Urothelium cell line (cell line): ENCODE measurements at regions not wholly inside any gene's neighbourhood (a gene's known extent, or its start where the extent isn't known, plus 50 kb on each side); places are given as distances from the start of the nearest gene placed in this dataset.
A peak's percentile ranks its signal among the peaks of the same experiment; 100 is the strongest.
"Not testable (repeated sequence)": the region's sequence is repeated elsewhere in the genome, so short reads cannot be mapped to it uniquely, and the experiment has no call there.

Source experiments
- DNase-seq: peaks from one replicate; pipeline ENCODE4 v3.0.0; 2011; ENCODE audit warnings: low spot score, mixed read lengths
- FAIRE-seq: peaks from 2 replicates; lab custom pipeline; 2011; peaks lifted over from hg19 to GRCh38; lab: Jason Lieb, UNC

DNA sequence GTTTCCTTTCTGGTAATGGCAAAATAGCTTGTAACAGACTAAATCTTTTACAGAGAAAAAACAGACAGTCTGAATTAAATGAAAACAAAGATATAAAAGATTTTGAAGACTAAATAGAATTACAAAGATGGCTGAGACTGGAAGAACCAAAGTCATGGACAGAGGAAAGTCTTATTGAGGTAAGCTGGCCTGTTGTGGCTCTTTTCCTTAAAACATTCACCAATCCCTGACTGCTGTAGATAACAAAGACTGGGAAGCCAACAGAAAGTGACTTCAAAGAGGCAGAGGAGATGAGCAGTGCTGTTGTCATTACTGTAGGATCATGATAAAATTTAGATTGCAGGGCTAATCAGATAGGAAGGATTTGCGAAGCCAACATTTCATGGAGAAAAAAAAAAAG lies 517.0 kb downstream of the KIF2B start:
- DNase-seq, result no peak
- no peak for FAIRE-seq

DNA sequence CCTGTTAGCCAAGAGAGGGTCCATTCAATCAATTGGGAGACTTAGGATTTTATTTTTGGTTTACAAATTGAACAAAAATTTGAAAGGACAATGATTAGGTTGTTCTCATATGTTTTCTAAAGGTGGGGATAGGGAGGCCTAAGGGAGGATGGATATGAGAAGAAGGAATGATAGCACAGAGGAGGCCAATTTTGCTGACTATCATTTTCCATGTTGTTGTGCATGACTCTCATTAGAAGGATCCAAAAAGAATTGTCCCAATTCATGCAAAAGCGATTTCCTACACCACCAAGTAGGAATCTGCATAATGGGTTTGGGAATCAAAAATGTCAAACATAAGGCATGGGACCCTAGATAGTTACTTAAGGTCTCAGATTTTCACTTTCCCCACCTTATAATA lies 524.8 kb downstream of the KIF2B start:
- DNase-seq (no peak), FAIRE-seq (no peak)

GRCh38 chr17:54348234-54348633 lies 525.5 kb downstream of the KIF2B start:
- no peak for DNase-seq
- FAIRE-seq, result no peak

- no peak for FAIRE-seq
- no peak for DNase-seq
These were observed 531.2 kb downstream of the KIF2B start for GRCh38 chr17:54353789-54354525.

- not testable (repeated sequence) for DNase-seq, FAIRE-seq
These were observed 538.3 kb downstream of the KIF2B start for GRCh38 chr17:54361073-54361472.

GRCh38 chr17:54368906-54369305 lies 531.7 kb upstream of the TOM1L1 start:
- DNase-seq, result no peak
- no peak for FAIRE-seq

GRCh38 chr17:54372069-54372749 lies 528.4 kb upstream of the TOM1L1 start:
- DNase-seq (no peak), FAIRE-seq (no peak)

DNA sequence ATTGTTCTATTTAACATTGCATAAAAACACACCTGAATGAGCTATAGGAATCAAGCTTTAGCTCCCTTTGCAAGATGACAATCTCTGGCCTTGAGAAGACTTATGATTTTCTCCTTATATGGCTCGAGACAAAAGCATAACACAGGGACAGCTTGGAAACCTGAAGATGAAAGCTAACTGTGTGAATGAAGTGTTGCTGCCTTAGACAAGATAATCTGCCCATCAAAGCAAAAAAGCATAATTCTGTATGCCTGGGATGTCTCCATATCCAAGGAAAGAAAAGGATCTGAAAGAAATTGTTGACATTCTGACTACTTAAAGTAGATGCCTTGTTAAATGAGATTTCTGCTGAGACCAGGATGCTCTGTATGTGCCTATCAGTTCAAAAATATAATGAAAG lies 526.7 kb upstream of the TOM1L1 start:
- DNase-seq, result no peak
- no peak for FAIRE-seq

DNA sequence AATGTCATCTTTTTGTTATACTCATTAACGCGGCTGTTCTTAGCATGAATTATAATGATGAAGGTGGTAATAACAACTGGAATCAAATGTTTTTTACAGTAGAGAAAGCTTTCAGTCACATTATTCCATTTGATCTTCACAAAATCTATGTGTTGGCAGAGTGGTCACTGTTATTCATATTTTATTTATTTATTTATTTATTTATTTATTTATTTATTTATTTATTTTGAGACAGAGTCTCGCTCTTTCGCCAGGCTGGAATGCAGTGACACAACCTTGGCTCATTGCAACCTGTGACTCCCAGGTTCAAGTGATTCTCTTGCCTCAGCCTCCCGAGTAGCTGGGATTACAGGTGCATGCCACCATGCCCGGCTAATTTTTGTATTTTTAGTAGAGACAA lies 524.2 kb upstream of the TOM1L1 start:
- FAIRE-seq, result not testable (repeated sequence)

GRCh38 chr17:54381482-54381881 lies 519.2 kb upstream of the TOM1L1 start:
- DNase-seq (no peak), FAIRE-seq (no peak)

More for the DNA sequence above, 524.2 kb upstream of the TOM1L1 start:
- not testable (repeated sequence) for DNase-seq

GRCh38 chr17:54404259-54404658 lies 496.4 kb upstream of the TOM1L1 start:
- no peak for DNase-seq
- FAIRE-seq, result no peak

DNA sequence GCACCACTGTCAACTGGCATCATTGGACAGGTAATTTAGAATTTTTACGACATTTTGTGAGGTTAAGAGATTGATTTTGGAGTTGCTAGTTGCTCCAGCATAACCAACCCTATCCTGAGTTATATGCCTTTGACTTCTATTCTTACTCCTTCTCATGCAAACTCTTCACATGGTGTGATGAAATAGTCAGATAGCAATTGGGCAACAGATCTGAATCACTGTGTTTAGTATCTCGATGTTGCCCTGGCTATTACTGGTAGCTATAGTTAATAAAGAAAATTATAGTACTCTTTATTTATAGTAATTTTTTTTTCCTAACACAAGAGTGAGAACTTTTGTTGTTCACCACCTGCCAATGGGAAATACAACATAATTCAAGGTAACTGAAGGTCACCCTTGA lies 494.8 kb upstream of the TOM1L1 start:
- FAIRE-seq (no peak), DNase-seq (no peak)

DNA sequence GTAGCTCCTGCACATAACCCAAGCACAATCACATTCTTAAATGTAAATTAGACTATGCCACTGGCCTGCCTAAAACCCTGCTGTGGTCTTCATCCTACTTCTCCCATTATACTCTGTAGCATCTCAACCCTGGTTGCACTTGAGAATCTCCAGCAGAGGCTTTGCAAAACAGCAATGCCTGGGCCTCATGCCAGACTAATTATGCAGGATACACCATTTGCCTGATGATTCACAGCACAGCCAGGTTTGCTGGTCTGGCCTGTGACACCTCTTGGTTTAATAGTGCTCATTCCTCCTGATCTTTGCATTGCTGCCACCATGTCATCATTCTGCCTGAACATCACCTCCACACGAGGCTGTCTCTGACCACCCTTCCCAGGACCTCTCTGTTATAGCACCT lies 491.9 kb upstream of the TOM1L1 start:
- no peak for DNase-seq
- no peak for FAIRE-seq

DNA sequence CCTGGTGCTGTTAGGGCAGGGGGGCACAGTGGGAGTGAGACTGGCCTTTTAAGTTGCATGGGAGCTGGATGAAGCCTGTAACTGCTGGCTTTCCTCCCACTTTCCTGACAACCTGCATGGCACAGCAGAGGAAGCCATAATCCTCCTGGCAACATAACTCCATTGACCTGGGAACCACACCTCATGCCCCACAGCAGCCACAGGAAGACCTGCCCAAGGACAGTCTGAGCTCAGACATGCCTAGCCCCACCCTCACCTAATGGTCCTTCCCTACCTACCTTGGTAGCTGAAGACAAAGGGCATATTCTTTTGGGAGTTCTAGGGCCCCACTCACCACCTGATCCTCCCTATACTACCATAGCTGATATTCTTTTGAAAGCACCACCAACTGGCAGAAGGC lies 482.2 kb upstream of the TOM1L1 start:
- DNase-seq (no peak), FAIRE-seq (no peak)

- no peak for DNase-seq
- FAIRE-seq, result no peak
These were observed 475.0 kb upstream of the TOM1L1 start for GRCh38 chr17:54425671-54426070.

DNA sequence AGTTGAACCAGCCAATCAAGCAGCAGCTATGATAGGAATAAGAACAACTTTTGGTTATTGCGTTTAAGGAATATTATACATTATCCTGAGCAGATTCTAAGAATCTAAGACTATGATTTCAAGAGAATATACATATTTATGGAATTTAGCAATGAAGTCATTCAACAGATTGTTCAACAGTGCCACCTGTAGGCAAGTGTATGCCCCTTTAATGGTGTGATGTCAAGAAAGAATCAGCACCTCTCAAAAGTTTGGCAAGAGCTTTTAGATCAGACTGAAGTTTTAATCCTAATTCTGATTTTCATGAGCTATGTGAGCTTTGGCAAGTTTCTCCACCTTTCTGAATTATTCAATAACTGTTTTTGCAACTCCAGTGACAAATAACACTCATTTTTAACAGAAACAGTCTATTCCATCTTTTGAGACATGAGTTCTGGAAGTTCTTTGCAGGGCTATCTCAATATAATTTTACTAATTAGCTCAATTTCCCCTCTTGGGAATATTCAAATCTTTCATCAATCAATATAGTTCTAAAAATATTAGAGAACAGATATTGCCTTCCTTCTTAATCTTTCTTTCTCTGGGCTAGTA lies 474.3 kb upstream of the TOM1L1 start:
- DNase-seq (peak; percentile 15), FAIRE-seq (no peak)

- FAIRE-seq (no peak), DNase-seq (no peak)
These were observed 464.7 kb upstream of the TOM1L1 start for GRCh38 chr17:54435966-54436365.

GRCh38 chr17:54439816-54440215 lies 460.8 kb upstream of the TOM1L1 start:
- FAIRE-seq, result no peak
- no peak for DNase-seq

DNA sequence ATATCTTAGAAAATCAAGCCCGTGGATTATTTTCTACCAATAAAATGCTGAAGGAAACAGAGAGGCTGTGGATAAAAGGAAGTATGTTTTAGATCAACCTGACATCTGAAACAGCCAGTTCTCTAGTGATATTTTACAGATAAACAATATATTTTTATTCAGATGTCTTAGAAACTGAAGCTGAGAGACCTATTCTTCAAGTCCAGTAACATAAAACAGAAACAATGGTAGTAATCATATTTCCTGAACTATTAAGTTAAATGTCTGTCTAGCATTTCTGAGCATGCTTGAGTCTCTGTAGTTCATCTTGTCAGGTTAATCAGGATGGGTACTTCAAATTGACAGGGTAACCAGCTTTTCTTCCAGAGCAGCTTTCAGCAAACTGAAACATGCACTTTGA lies 449.6 kb upstream of the TOM1L1 start:
- FAIRE-seq (no peak), DNase-seq (no peak)

GRCh38 chr17:54452666-54453348 lies 447.8 kb upstream of the TOM1L1 start:
- DNase-seq (no peak), FAIRE-seq (no peak)

GRCh38 chr17:54455251-54455868 lies 445.3 kb upstream of the TOM1L1 start:
- FAIRE-seq (no peak), DNase-seq (no peak)
